ENCODE measurements at regions not wholly inside any gene's neighbourhood (a gene's known extent, or its start where the extent isn't known, plus 50 kb on each side); places are given as distances from the start of the nearest gene placed in this dataset.

DNA sequence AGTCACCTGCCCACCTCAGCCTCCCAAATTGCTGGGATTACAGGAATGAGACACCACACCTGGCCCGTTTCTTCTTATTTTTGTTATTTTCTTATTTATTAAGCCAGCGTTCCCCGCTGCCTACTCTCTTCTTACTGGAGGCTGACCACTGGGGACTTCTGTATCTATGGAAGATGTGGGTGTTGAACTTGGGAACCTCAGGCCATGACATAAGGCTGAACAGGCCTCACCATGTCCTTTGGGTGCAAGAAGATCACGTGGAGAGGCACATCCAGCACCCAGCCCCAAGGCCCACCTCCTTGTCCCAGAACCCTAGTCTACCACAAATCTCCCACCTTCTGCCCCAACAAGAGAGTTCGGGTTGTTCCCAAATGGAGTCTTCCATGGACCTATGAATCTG lies 59.4 kb upstream of the NEK6 start:
- Histone ChIP-seq H3K4me2 (ENCODE audit: low read length) (no peak overlapping the region), H3K9ac (ENCODE audit: low read length) (no peak overlapping the region), H4K20me1 (ENCODE audit: insufficient read depth, low read length) (no peaks in the 10 kb centered on the region), H3K4me3 (ENCODE audit: insufficient read depth, low read depth, low read length) (no peak overlapping the region), H3K9me3 (ENCODE audit: insufficient read depth, low read depth, low read length) (no peaks in the 10 kb centered on the region), H3K27me3 (ENCODE audit: insufficient read depth, low read length) (peaks cover 5% of the 10 kb centered on the region), H3K79me2 (ENCODE audit: insufficient read depth, low read length) (no peaks in the 10 kb centered on the region), H3K27ac (ENCODE audit: low read depth, low read length) (no peak overlapping the region), H3K36me3 (ENCODE audit: insufficient read depth, low read length) (no peaks in the 10 kb centered on the region), H3K4me1 (ENCODE audit: insufficient read depth, low read length) (no peaks in the 10 kb centered on the region), H2AFZ (ENCODE audit: low read depth, low read length) (no peak overlapping the region)
- Mint-ChIP-seq H3K9me3 (ENCODE audit: unreplicated experiment) (peaks cover 12% of the 10 kb centered on the region), H3K36me3 (ENCODE audit: low read depth, unreplicated experiment) (no peaks in the 10 kb centered on the region), H3K27me3 (ENCODE audit: low read depth, unreplicated experiment) (peaks cover 10% of the 10 kb centered on the region), H3K4me3 (ENCODE audit: unreplicated experiment) (no peak overlapping the region), H3K4me1 (ENCODE audit: low read depth, unreplicated experiment) (peaks cover 7% of the 10 kb centered on the region), H3K27ac (ENCODE audit: unreplicated experiment) (no peak overlapping the region)
- FAIRE-seq: no peak
- TF ChIP-seq, protein P1, sequence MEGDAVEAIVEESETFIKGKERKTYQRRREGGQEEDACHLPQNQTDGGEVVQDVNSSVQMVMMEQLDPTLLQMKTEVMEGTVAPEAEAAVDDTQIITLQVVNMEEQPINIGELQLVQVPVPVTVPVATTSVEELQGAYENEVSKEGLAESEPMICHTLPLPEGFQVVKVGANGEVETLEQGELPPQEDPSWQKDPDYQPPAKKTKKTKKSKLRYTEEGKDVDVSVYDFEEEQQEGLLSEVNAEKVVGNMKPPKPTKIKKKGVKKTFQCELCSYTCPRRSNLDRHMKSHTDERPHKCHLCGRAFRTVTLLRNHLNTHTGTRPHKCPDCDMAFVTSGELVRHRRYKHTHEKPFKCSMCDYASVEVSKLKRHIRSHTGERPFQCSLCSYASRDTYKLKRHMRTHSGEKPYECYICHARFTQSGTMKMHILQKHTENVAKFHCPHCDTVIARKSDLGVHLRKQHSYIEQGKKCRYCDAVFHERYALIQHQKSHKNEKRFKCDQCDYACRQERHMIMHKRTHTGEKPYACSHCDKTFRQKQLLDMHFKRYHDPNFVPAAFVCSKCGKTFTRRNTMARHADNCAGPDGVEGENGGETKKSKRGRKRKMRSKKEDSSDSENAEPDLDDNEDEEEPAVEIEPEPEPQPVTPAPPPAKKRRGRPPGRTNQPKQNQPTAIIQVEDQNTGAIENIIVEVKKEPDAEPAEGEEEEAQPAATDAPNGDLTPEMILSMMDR (IDR thresholded peaks at IDR 0.05; ENCODE audit: insufficient read depth, low read depth, low read length): no peak
- TF ChIP-seq EZH2 (IDR thresholded peaks at IDR 0.05; ENCODE audit: insufficient read depth, low read length): no peak
- no peak for DNase-seq (ENCODE audit: low read depth)

DNA sequence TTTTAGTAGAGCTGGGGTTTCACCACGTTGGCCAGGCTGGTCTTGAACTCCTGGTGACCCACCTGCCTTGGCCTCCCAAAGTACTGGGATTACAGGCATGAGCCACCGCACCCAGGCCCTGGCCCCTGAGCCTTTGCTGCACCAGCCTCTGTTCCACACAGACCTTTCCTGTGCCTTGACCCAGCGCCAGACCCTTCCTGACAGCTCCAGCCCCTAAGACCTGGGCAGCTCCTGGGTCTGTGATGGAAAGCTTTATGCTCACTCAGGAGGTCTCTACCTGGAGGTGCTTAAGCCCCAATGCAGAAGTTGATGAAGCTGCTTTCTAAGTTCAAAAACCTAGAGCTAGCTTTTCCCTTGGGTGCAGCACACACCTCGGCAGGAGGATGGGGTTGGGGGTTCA lies 58.8 kb upstream of the NEK6 start:
- no peaks in the 10 kb centered on the region for H3K79me2 ChIP-seq (ENCODE audit: insufficient read depth, low read length)
- TF ChIP-seq, protein P1 (IDR thresholded peaks at IDR 0.05; ENCODE audit: insufficient read depth, low read depth, low read length): no peak
- TF ChIP-seq EZH2 (IDR thresholded peaks at IDR 0.05; ENCODE audit: insufficient read depth, low read length): no peak
- H3K27me3 ChIP-seq (ENCODE audit: insufficient read depth, low read length): peaks cover 5% of the 10 kb centered on the region
- Mint-ChIP-seq H3K4me1 (ENCODE audit: low read depth, unreplicated experiment) (peaks cover 7% of the 10 kb centered on the region), H3K4me3 (ENCODE audit: unreplicated experiment) (no peak overlapping the region), H3K36me3 (ENCODE audit: low read depth, unreplicated experiment) (no peaks in the 10 kb centered on the region), H3K27ac (ENCODE audit: unreplicated experiment) (no peak overlapping the region), H3K27me3 (ENCODE audit: low read depth, unreplicated experiment) (peaks cover 9% of the 10 kb centered on the region), H3K9me3 (ENCODE audit: unreplicated experiment) (peaks cover 12% of the 10 kb centered on the region)
- H3K4me1 ChIP-seq (ENCODE audit: insufficient read depth, low read length): no peaks in the 10 kb centered on the region
- no peak overlapping the region for H3K4me2 ChIP-seq (ENCODE audit: low read length)
- no peak for DNase-seq (ENCODE audit: low read depth)
- no peaks in the 10 kb centered on the region for H4K20me1 ChIP-seq (ENCODE audit: insufficient read depth, low read length)
- H3K9ac ChIP-seq (ENCODE audit: low read length): no peak overlapping the region
- no peak overlapping the region for H2AFZ ChIP-seq (ENCODE audit: low read depth, low read length)
- FAIRE-seq: no peak
- no peak overlapping the region for H3K4me3 ChIP-seq (ENCODE audit: insufficient read depth, low read depth, low read length)
- no peak overlapping the region for H3K27ac ChIP-seq (ENCODE audit: low read depth, low read length)
- H3K9me3 ChIP-seq (ENCODE audit: insufficient read depth, low read depth, low read length): no peaks in the 10 kb centered on the region
- no peaks in the 10 kb centered on the region for H3K36me3 ChIP-seq (ENCODE audit: insufficient read depth, low read length)

DNA sequence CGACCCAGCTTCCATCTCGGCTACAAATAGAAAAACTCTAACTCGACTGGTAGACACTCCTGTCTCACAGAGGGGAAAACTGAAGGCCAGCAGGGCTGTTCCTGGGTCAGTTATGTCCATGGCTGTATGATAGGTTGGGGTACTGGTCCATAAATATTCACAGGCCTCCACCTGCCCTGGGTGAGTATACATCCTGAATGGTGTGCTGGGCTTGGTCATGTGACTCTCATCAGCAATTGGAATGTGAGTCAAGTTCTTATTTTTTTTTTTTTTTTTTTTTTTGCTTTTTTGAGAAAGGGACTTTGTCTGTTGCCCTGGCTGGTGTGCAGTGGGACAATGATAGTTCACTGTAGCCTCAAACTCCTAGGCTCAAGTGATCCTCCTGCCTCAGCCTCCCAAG lies 58.3 kb upstream of the NEK6 start:
- H3K9ac ChIP-seq (ENCODE audit: low read length): no peak overlapping the region
- H2AFZ ChIP-seq (ENCODE audit: low read depth, low read length): no peak overlapping the region
- Mint-ChIP-seq H3K4me3 (ENCODE audit: unreplicated experiment) (no peak overlapping the region), H3K27me3 (ENCODE audit: low read depth, unreplicated experiment) (peaks cover 9% of the 10 kb centered on the region), H3K36me3 (ENCODE audit: low read depth, unreplicated experiment) (no peaks in the 10 kb centered on the region), H3K4me1 (ENCODE audit: low read depth, unreplicated experiment) (peaks cover 7% of the 10 kb centered on the region), H3K9me3 (ENCODE audit: unreplicated experiment) (peaks cover 12% of the 10 kb centered on the region), H3K27ac (ENCODE audit: unreplicated experiment) (no peak overlapping the region)
- H3K4me1 ChIP-seq (ENCODE audit: insufficient read depth, low read length): no peaks in the 10 kb centered on the region
- H3K27me3 ChIP-seq (ENCODE audit: insufficient read depth, low read length): peaks cover 5% of the 10 kb centered on the region
- no peak overlapping the region for H3K4me3 ChIP-seq (ENCODE audit: insufficient read depth, low read depth, low read length)
- H3K27ac ChIP-seq (ENCODE audit: low read depth, low read length): no peak overlapping the region
- no peak overlapping the region for H3K4me2 ChIP-seq (ENCODE audit: low read length)
- no peaks in the 10 kb centered on the region for H4K20me1 ChIP-seq (ENCODE audit: insufficient read depth, low read length)
- no peak for TF ChIP-seq EZH2 (IDR thresholded peaks at IDR 0.05; ENCODE audit: insufficient read depth, low read length)
- TF ChIP-seq, protein P1 (IDR thresholded peaks at IDR 0.05; ENCODE audit: insufficient read depth, low read depth, low read length): no peak
- DNase-seq (ENCODE audit: low read depth): no peak
- no peaks in the 10 kb centered on the region for H3K36me3 ChIP-seq (ENCODE audit: insufficient read depth, low read length)
- no peak for FAIRE-seq
- no peaks in the 10 kb centered on the region for H3K79me2 ChIP-seq (ENCODE audit: insufficient read depth, low read length)
- no peaks in the 10 kb centered on the region for H3K9me3 ChIP-seq (ENCODE audit: insufficient read depth, low read depth, low read length)
